Activated CD8-positive, alpha-beta T cell treated with anti-CD3 and anti-CD28 coated beads, Interleukin-2, amount 10 ng/mL, durations not matched to agents 7 days and 5 days (primary cell): ENCODE measurements at regions not wholly inside any gene's neighbourhood (a gene's known extent, or its start where the extent isn't known, plus 50 kb on each side); places are given as distances from the start of the nearest gene placed in this dataset.
"Not testable (repeated sequence)": the region's sequence is repeated elsewhere in the genome, so short reads cannot be mapped to it uniquely, and the experiment has no call there.

Experiments used
- ATAC-seq: fragments of 150-1000 bp; cut with Tn5 transposase; one replicate; pipeline ENCODE4 v1.10.0; 2021; ENCODE audit warnings: moderate library complexity
- CTCF ChIA-PET: fragments of 350-600 bp; sonication (Branson Sonifier 250); formaldehyde crosslinking; loops from one replicate; lab custom pipeline; 2021; ENCODE audit warnings: antibody characterized with exemption; lab: Charles Lee
- POLR2A ChIA-PET: fragments of 350-600 bp; sonication (Branson Sonifier 250); formaldehyde crosslinking; loops from one replicate; lab custom pipeline; 2021; ENCODE audit warnings: antibody characterized with exemption; lab: Charles Lee
- DNase-seq: peaks from one replicate; pipeline ENCODE4 v3.0.0-alpha.2; 2020
- H3K27ac Mint-ChIP-seq: one replicate; pipeline ENCODE4 v1.8.0; 2021; ENCODE audit warnings: mild to moderate bottlenecking, mixed read lengths
- H3K27me3 Mint-ChIP-seq: one replicate; pipeline ENCODE4 v1.8.0; 2021; ENCODE audit warnings: low read depth, mixed read lengths
- H3K36me3 Mint-ChIP-seq: one replicate; pipeline ENCODE4 v1.8.0; 2021; ENCODE audit warnings: low read depth, mixed read lengths
- H3K4me1 Mint-ChIP-seq: one replicate; pipeline ENCODE4 v1.8.0; 2021; ENCODE audit warnings: low read depth, mixed read lengths
- H3K4me3 Mint-ChIP-seq: one replicate; pipeline ENCODE4 v1.8.0; 2021; ENCODE audit warnings: mild to moderate bottlenecking, mixed read lengths
- H3K9me3 Mint-ChIP-seq: one replicate; pipeline ENCODE4 v1.8.0; 2022; ENCODE audit warnings: mixed read lengths; ENCODE audit not compliant: insufficient read depth

DNA sequence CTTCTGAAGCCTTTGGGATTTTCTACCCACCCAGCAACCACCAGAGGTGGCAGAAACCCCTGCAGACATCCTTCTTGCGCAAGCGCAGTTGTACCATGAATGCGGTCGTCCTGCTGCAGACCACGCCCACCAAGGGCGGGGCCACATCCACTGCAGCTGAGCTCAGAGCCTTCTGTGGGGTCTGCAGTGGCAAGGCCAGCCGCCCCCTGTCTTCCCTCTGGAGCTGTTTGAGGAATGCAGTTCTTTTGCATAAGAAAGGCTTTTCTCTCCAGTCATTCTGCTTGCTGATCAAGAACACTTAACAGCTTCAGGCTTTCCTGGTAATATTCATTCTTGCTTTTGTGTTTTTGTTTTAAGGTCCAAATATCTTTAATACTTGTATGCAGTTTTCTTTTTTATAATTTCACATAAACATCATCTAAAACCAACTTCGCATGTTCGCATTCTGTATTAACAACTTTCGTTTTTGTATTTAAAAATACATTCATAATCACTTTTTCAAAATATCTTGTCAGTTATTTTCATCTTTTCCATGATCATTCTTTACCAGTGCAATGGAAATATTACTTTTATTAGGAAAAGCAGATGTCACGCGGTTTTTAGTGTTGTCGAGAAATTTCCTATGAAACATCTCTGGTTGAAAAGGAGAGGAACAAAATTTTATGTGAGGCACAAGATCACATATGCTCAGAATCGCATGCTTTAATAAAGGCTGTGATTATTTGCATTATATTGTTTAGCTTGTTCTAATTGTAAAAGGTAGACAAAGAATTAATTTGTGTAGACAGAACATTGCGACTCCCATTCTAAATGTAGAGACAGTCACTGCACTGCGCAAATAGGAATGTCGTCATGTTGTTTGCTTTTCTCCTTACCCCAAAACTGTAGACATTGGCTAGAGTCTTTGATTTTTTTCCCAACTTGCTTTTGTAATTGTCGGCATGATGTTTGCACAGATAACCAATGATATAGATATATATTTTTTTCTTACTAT, 98.1 kb upstream of the SNRPN start:
- Mint-ChIP-seq H3K27ac (no peak overlapping the region), H3K27me3 (no peaks in the 10 kb centered on the region), H3K4me3 (no peak overlapping the region), H3K4me1 (no peaks in the 10 kb centered on the region), H3K36me3 (no peaks in the 10 kb centered on the region), H3K9me3 (peaks cover 19% of the 10 kb centered on the region)
- CTCF ChIA-PET, result interaction anchor here (0.6 kb wide), 1 partner anchor 570 kb away, joined by 3 read pairs; no protein-coding TSS in a partner anchor
- POLR2A ChIA-PET, result no interaction called here
- no peak for DNase-seq
- ATAC-seq, result no peak

DNA sequence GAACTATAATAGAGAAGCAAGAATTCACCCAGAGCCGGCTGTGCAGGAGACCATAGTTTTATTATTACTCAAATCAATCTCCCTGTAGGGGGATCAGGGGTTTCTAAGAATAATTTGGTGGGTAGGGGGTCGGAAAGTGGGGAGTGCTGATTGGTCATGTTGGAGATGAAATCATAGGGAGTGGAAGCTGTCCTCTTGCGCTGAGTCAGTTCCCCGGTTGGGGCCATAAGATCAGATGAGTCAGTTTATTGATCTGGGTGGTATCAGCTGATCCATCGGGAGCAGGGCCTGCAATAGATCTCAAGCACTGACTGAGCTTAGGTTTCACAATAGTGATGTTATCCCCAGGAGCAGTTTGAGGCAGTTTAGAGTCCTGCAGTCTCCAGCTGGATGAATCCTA, 97.0 kb upstream of the SNRPN start:
- no peak overlapping the region for H3K4me3 Mint-ChIP-seq
- ATAC-seq (no peak), DNase-seq (no peak)
- H3K36me3 Mint-ChIP-seq, result no peaks in the 10 kb centered on the region
- POLR2A ChIA-PET, result no interaction called here
- H3K4me1 Mint-ChIP-seq, result no peaks in the 10 kb centered on the region
- peaks cover 11% of the 10 kb centered on the region for H3K9me3 Mint-ChIP-seq
- H3K27me3 Mint-ChIP-seq, result no peaks in the 10 kb centered on the region
- CTCF ChIA-PET, result no interaction called here
- no peak overlapping the region for H3K27ac Mint-ChIP-seq

DNA sequence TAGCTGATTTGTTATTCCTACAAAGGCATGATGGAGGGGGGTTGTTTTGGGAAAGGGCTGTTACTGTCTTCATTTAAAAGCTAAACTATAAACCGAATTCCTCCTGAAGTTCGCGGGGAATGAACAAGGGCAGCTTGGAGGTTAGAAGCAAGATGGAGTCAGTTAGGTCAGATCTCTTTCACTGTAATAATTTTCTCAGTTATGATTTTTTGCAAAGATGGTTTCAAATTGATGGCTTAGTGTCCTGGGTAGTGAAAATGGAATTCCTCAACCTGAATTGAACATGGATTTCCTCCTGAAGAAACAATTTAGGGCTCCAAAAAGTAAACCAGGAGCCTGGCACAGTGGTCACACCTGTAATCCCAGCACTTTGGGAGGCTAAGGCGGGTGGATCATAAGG, 96.6 kb upstream of the SNRPN start:
- POLR2A ChIA-PET, H3K4me1 Mint-ChIP-seq, ATAC-seq, H3K27ac Mint-ChIP-seq, H3K4me3 Mint-ChIP-seq, H3K27me3 Mint-ChIP-seq, H3K36me3 Mint-ChIP-seq, DNase-seq, CTCF ChIA-PET: not testable (repeated sequence)
- H3K9me3 Mint-ChIP-seq, result peaks cover 11% of the 10 kb centered on the region

DNA sequence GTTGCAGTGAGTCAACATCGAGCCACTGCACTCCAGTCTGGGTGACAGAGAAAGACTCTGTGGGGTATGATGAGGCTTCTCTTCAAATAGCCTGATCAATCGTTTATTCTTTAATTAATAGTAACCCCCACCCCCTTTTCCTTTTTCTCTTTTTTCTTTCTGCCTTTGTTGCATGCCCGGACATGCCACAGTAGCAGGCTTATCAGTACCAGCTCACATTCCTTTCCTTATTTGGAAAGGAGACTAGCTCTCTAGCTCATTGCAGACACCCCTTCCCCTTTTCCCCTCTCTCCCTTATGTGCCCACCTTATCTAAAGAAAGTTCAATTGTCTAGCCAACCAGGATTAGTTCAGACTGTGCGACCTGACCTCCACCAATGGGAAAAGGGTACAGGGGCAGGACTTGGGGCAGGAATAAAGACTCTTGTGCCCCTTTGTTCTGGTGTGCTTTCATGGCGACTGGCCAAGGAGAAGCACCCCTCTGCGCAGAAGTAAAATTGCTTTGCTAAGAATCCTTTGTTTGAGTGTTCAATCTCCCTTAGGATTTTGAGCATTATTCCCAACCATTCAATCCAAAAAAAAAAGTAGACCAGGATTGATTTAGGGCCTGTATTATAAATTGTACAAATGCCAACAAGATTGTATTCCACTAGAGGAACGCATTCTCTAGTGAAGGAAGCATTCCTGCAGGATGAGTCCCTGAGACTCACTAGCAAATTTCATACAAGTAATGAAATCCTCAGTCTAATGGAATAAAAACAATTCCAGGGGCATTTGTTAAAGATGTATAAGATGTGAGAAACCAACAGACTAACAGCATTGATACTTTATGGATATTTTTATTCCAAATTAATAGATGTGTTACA, 95.8 kb upstream of the SNRPN start:
- no peak for ATAC-seq
- Mint-ChIP-seq H3K36me3 (no peaks in the 10 kb centered on the region), H3K4me1 (no peaks in the 10 kb centered on the region), H3K9me3 (peaks cover 11% of the 10 kb centered on the region), H3K27ac (no peak overlapping the region), H3K4me3 (no peak overlapping the region), H3K27me3 (no peaks in the 10 kb centered on the region)
- CTCF ChIA-PET, result no interaction called here
- POLR2A ChIA-PET, result no interaction called here
- no peak for DNase-seq

DNA sequence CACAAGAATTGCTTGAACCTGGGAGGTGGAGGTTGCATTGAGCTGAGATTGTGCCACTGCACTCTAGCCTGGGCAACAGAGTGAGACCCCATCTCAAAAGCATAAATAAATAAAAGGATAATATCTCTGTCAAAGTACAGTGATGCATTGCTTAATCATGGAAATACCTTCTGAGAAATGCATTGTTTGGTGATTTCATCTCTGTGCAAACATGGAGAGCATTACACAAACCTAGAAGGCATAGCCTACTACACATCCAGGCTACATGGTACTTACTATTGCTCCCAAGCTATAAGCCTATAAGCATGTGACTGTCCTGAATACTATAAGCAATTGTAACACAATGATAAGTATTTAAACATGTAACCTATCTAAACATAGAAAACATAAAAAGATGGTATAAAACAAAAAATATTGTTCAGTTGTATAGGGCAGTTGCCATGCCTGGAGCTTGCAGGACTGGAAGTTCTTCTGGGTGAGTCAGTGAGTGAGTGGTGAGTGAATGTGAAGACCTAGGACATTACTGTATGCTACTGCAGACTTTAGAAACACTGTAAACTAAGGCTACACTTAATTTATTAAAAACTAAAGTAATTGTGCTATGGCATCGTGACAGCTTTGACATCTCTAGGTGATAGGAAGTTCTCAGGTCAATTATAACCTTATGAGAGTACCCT, 93.6 kb upstream of the SNRPN start:
- Mint-ChIP-seq H3K27me3 (no peaks in the 10 kb centered on the region), H3K36me3 (no peaks in the 10 kb centered on the region), H3K9me3 (peaks cover 12% of the 10 kb centered on the region), H3K4me1 (no peaks in the 10 kb centered on the region), H3K27ac (no peak overlapping the region), H3K4me3 (no peak overlapping the region)
- DNase-seq, result no peak
- POLR2A ChIA-PET, result no interaction called here
- no peak for ATAC-seq
- CTCF ChIA-PET, result no interaction called here

DNA sequence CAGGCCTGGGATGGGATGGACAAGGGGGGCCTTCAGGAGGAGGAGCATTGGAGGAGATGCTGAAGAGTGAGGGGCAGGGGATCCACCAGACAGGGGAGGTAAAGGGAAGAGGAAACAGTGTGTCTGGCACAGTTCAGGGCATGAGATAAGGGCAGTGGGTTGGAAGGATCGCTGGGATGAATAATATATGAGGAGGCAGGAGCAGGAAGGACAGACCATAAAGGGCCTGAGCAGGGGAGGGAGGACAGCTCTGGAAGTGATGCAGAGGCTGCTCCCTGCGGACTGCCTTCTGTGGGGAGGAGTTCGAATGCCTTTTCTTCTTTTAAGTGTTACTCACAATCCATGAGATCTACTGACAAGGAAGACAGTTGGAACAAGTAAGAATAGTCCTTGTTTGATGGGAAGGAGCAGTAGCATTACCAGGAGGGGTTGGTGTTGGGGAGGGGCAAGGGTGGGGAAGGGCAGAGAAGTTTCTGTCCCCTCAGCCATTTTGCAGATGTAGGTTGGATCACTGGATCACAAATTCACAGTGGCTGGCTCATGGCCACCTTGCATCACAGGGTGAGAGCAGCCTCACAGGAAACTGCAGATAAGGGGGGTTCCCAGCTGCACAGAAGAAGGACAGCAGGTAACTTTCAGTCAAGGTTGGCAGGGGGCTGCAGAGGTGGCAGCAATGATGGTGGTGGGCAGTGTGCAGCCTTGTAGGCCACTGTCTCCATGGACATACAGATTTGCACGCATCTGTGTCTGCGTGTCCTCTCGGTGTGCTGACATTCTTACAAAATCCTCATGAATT, 91.9 kb upstream of the SNRPN start:
- CTCF ChIA-PET, result no interaction called here
- Mint-ChIP-seq H3K36me3 (no peaks in the 10 kb centered on the region), H3K4me1 (no peaks in the 10 kb centered on the region), H3K27me3 (no peaks in the 10 kb centered on the region), H3K4me3 (no peak overlapping the region), H3K27ac (no peak overlapping the region), H3K9me3 (peaks cover 13% of the 10 kb centered on the region)
- ATAC-seq, result no peak
- no peak for DNase-seq
- POLR2A ChIA-PET, result no interaction called here

DNA sequence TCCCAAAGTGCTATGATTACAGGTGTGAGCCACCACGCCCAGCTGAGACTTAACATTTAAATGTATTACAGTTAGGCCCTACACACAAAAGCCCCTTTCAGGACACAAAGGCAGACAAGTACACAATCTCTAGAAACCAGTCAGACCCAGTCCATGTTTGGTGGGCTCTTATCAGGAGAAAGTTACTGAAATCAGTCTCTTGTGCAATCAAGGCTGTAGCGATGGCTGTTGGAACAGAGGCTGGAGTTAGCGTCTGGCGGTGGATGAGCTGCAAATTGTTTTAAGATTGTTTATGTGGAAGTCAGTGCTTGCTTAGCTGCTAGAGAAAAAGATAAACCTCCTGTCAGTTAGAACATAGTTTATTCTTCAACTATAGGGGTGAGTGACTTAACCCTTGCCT, 89.5 kb upstream of the SNRPN start:
- Mint-ChIP-seq H3K27ac (no peak overlapping the region), H3K27me3 (no peaks in the 10 kb centered on the region), H3K4me1 (no peaks in the 10 kb centered on the region), H3K4me3 (no peak overlapping the region), H3K36me3 (no peaks in the 10 kb centered on the region), H3K9me3 (peaks cover 13% of the 10 kb centered on the region)
- DNase-seq, result no peak
- POLR2A ChIA-PET, result no interaction called here
- CTCF ChIA-PET, result no interaction called here
- no peak for ATAC-seq

DNA sequence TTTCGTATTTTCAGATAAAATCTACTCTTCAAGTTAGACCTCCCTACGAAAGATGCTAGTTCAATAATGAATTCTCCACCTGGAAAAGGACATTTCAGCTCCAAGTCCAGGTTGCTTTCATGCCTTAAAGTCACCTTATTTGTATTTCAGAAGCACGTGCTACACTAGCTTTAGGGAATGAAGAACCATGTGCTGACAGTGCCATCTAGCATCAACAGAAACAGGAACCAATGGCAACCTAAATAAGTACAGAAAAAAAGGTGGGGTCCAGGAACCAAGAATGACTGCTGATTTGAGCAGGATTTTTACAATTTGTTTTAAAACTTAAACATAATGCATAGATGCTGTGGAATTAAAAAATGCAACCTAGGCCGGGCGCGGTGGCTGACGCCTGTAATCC, 77.6 kb upstream of the SNRPN start:
- H3K27me3 Mint-ChIP-seq, result no peaks in the 10 kb centered on the region
- POLR2A ChIA-PET, result no interaction called here
- H3K27ac Mint-ChIP-seq, result no peak overlapping the region
- ATAC-seq, result no peak
- H3K4me1 Mint-ChIP-seq, result peaks cover 2% of the 10 kb centered on the region
- CTCF ChIA-PET, result no interaction called here
- no peak overlapping the region for H3K4me3 Mint-ChIP-seq
- no peak for DNase-seq
- H3K9me3 Mint-ChIP-seq, result peaks cover 31% of the 10 kb centered on the region
- no peaks in the 10 kb centered on the region for H3K36me3 Mint-ChIP-seq

DNA sequence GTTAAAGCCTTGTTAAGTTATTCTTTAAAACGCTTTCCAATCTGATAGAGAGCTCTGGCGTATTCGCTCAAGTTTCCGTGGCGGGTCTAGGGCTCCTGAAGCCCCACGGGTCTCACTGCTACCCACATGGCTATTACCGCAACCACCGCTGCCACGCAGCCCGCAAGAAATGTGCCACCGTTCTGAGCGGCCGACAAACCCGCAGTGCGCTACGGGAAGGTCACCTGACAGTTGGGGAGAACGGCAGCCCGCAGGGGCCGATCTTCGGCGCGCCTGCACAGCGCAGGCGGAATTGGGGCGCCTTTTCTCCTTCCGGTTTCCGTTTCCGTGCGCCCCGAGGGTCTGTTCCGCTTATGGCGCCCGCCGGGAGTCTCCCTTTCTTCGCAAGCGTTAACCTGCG, 76.6 kb upstream of the SNRPN start:
- CTCF ChIA-PET, result no interaction called here
- DNase-seq (peak; percentile 24), ATAC-seq (no peak)
- Mint-ChIP-seq H3K27ac (peak overlapping the region; percentile 46), H3K36me3 (no peaks in the 10 kb centered on the region), H3K27me3 (no peaks in the 10 kb centered on the region), H3K4me1 (peaks cover 2% of the 10 kb centered on the region), H3K4me3 (peak overlapping the region; percentile 48), H3K9me3 (peaks cover 31% of the 10 kb centered on the region)
- POLR2A ChIA-PET, result interaction anchor here (0.6 kb wide), 1 partner anchor 34 kb away, joined by 3 read pairs; no protein-coding TSS in a partner anchor

DNA sequence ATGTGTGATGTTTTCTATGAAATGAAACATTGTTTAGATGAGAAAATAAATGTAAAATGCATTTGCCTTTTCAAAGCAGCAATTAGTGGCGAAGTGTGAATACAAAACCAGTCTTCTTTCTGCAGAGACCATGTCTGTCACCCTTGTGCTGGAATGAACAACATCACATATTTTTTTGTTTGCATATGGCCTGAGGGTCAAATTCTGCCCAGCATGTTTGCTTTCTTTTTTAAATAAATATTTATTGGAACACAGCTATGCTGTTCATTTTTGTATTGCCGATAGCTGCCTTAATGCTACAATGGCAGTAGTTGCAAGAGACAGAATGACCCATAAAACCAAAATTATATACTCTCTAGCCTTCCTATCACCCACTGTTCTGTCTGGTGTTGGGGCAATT, 75.3 kb upstream of the SNRPN start:
- ChIA-PET CTCF (no interaction called here), POLR2A (no interaction called here)
- Mint-ChIP-seq H3K4me1 (peaks cover 2% of the 10 kb centered on the region), H3K36me3 (no peaks in the 10 kb centered on the region), H3K4me3 (no peak overlapping the region), H3K27ac (no peak overlapping the region), H3K9me3 (peaks cover 27% of the 10 kb centered on the region), H3K27me3 (no peaks in the 10 kb centered on the region)
- ATAC-seq, result no peak
- DNase-seq, result no peak

DNA sequence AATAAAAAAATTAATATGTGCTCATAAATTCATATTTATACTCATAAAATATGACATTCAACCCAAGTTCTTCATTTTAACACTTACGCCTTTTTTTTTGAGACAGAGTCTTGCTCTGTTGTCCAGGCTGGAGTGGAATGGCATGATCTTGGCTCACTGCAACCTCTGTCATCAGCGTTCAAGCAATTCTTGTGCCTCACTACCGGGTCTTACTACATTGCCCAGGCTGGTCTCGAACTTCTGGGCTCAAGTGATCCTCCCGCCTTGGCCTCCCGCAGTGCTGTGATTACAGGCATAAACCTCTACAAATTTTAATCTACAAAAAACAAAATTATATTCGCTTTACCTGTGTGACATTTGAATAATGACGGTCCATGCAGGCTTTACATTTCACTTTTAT, 74.1 kb upstream of the SNRPN start:
- Mint-ChIP-seq H3K27me3 (no peaks in the 10 kb centered on the region), H3K36me3 (no peaks in the 10 kb centered on the region), H3K4me1 (peaks cover 2% of the 10 kb centered on the region), H3K9me3 (peaks cover 18% of the 10 kb centered on the region), H3K27ac (no peak overlapping the region), H3K4me3 (no peak overlapping the region)
- DNase-seq, result no peak
- ChIA-PET CTCF (no interaction called here), POLR2A (no interaction called here)
- no peak for ATAC-seq
